ENCODE measurements at regions not wholly inside any gene's neighbourhood (a gene's known extent, or its start where the extent isn't known, plus 50 kb on each side); places are given as distances from the start of the nearest gene placed in this dataset.

- Histone ChIP-seq H3K4me2 (replicated peaks; ENCODE audit: extremely low read depth, low read length, poor library complexity, severe bottlenecking) (no peak overlapping the region), H3K27ac (ENCODE audit: low read depth in 1 of 2, low read length in 2 of 2) (no peak overlapping the region), H3K27me3 (ENCODE audit: control insufficient read depth in 2 of 2, insufficient read depth in 2 of 2, low read length in 2 of 2) (no peaks in the 10 kb centered on the region), H2AFZ (ENCODE audit: insufficient read depth, low read depth, low read length, poor library complexity, severe bottlenecking) (no peak overlapping the region), H3K4me3 (replicated peaks in 1 of 3; ENCODE audit: low read depth in 2 of 3, low read length in 3 of 3) (no peak overlapping the region), H3K4me1 (ENCODE audit: control insufficient read depth in 1 of 2, insufficient read depth in 2 of 2, low read length in 2 of 2) (no peaks in the 10 kb centered on the region), H3K36me3 (replicated peaks in 1 of 2; ENCODE audit: control insufficient read depth in 1 of 2, insufficient read depth in 2 of 2, low read length in 2 of 2) (no peaks in the 10 kb centered on the region), H3K9me3 (replicated peaks in 1 of 2; ENCODE audit: control insufficient read depth in 1 of 2, insufficient read depth in 1 of 2, low read length in 2 of 2) (no peaks in the 10 kb centered on the region), H4K20me1 (ENCODE audit: insufficient read depth, low read length) (no peaks in the 10 kb centered on the region), H3K9ac (ENCODE audit: insufficient read depth, low read length, poor library complexity, severe bottlenecking) (no peak overlapping the region), H3K79me2 (ENCODE audit: insufficient read depth, low read length) (no peaks in the 10 kb centered on the region)
- TF ChIP-seq CTCF (IDR thresholded peaks at IDR 0.05), result no peak
- no peaks in the 10 kb centered on the region for H3K36me3 Mint-ChIP-seq
- DNase-seq, result no peak
- H3K9me3 Mint-ChIP-seq, result peaks cover 0 to 3% (median 0%) of the 10 kb centered on the region in 7 donors
- no peak overlapping the region for H3K27ac Mint-ChIP-seq
- H3K4me3 Mint-ChIP-seq, result no peak overlapping the region
- no peaks in the 10 kb centered on the region for H3K27me3 Mint-ChIP-seq (ENCODE audit: low read depth in 3 of 3)
- no peaks in the 10 kb centered on the region for H3K4me1 Mint-ChIP-seq
- no CpG with 5 or more reads among the region's 1 CpG for WGBS (ENCODE audit: insufficient coverage)
- intact Hi-C loops (cut with micrococcal nuclease), result no loop called here
Measured at GRCh38 chr18:61172624-61173023, 160.6 kb upstream of the CDH20 start.

- no peak overlapping the region for H2AFZ ChIP-seq (ENCODE audit: insufficient read depth, low read depth, low read length, poor library complexity, severe bottlenecking)
- peaks cover 0 to under 1% of the 10 kb centered on the region in 2 donors for H3K9me3 ChIP-seq (replicated peaks in 1 of 2; ENCODE audit: control insufficient read depth in 1 of 2, insufficient read depth in 1 of 2, low read length in 2 of 2)
- Mint-ChIP-seq H3K27ac (no peak overlapping the region), H3K9me3 (peaks cover 0 to 5% (median 0%) of the 10 kb centered on the region in 7 donors), H3K4me1 (no peaks in the 10 kb centered on the region), H3K27me3 (ENCODE audit: low read depth in 3 of 3) (peaks cover 0 to 2% (median 0%) of the 10 kb centered on the region in 3 donors), H3K4me3 (no peak overlapping the region), H3K36me3 (no peaks in the 10 kb centered on the region)
- H3K4me3 ChIP-seq (replicated peaks in 1 of 3; ENCODE audit: low read depth in 2 of 3, low read length in 3 of 3), result no peak overlapping the region
- intact Hi-C loops (cut with micrococcal nuclease), result no loop called here
- no peaks in the 10 kb centered on the region for H3K79me2 ChIP-seq (ENCODE audit: insufficient read depth, low read length)
- TF ChIP-seq CTCF (IDR thresholded peaks at IDR 0.05), result no peak
- H3K27me3 ChIP-seq (ENCODE audit: control insufficient read depth in 2 of 2, insufficient read depth in 2 of 2, low read length in 2 of 2), result no peaks in the 10 kb centered on the region
- H3K4me2 ChIP-seq (replicated peaks; ENCODE audit: extremely low read depth, low read length, poor library complexity, severe bottlenecking), result no peak overlapping the region
- H3K36me3 ChIP-seq (replicated peaks in 1 of 2; ENCODE audit: control insufficient read depth in 1 of 2, insufficient read depth in 2 of 2, low read length in 2 of 2), result no peaks in the 10 kb centered on the region
- no peaks in the 10 kb centered on the region for H4K20me1 ChIP-seq (ENCODE audit: insufficient read depth, low read length)
- H3K4me1 ChIP-seq (ENCODE audit: control insufficient read depth in 1 of 2, insufficient read depth in 2 of 2, low read length in 2 of 2), result no peaks in the 10 kb centered on the region
- 95% methylated on average over 4 of the region's 6 CpGs for WGBS (ENCODE audit: insufficient coverage)
- no peak overlapping the region for H3K9ac ChIP-seq (ENCODE audit: insufficient read depth, low read length, poor library complexity, severe bottlenecking)
- H3K27ac ChIP-seq (ENCODE audit: low read depth in 1 of 2, low read length in 2 of 2), result no peak overlapping the region
- DNase-seq, result no peak
Measured at GRCh38 chr18:61173554-61173953, 159.7 kb upstream of the CDH20 start.
